GM21526 (cell line): ENCODE measurements at regions not wholly inside any gene's neighbourhood (a gene's known extent, or its start where the extent isn't known, plus 50 kb on each side); places are given as distances from the start of the nearest gene placed in this dataset.
"Not testable (repeated sequence)": the region's sequence is repeated elsewhere in the genome, so short reads cannot be mapped to it uniquely, and the experiment has no call there.

Experiments used
- ATAC-seq: cut with Tn5 transposase; IDR thresholded peaks from one replicate; pipeline ENCODE4 v1.9.1; 2021; ENCODE audit warnings: moderate library complexity; ENCODE audit not compliant: unreplicated experiment, low FRiP score

GRCh38 chr9:30913331-30913730 is 1471.1 kb upstream of the ACO1 start:
- ATAC-seq, result no peak

GRCh38 chr9:30915451-30915850 is 1469.0 kb upstream of the ACO1 start:
- no peak for ATAC-seq

DNA sequence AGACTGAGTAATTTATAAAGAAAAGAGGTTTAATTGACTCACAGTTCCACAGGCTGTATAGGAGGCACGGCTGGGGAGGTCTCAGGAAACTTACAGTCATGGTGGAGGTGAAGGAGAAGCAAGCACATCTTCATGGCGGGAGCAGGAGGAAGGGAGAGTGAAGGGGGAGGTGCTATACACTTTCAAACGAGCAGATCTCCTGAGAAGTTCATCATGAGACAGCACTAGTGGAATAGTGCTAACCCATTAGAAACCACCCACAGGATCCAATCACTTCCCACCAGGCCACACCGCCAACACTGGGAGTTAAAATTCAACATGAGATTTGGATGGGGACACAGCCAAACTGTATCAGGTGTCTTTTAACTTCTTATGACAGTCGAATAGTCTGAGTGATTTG is 1459.3 kb upstream of the ACO1 start:
- ATAC-seq, result no peak

- ATAC-seq, result no peak
These were observed 1458.8 kb upstream of the ACO1 start for GRCh38 chr9:30925635-30926034.

DNA sequence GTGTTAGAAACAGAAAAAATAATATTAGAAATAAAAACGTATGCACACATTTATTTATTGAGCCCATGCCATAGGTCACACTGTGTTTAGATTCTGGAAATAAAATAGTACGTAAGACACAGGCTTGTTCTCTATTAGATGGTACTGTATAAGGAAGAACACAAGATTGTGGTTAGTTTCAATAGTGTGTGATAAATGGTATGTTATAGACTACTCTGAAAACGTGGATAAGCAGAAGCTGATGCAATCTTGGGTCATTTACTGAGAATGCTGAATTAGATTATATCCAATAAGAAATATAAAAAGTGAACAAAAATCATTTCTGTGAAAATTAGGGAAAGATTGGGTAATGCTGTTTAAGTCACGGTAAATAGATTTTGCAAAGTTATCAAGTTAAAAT is 1456.4 kb upstream of the ACO1 start:
- no peak for ATAC-seq

DNA sequence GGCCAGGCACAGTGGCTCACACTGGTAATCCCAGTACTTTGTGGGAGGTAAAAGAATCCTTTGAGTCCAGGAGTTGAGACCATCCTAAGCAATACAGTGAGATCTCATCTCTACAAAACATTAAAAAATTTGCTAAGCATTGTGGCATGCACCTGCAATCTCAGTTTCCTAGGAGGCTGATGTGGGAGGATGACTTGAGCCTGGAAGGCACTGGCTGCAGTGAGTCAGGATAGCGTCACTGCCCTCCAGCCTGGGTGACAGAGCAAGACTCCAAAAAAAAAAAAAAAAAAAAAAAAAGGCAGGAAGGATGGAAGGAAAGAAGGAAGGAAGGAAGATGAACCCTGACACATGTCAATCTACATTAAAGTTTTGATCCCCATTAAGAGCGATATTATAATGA is 1452.2 kb upstream of the ACO1 start:
- no peak for ATAC-seq

DNA sequence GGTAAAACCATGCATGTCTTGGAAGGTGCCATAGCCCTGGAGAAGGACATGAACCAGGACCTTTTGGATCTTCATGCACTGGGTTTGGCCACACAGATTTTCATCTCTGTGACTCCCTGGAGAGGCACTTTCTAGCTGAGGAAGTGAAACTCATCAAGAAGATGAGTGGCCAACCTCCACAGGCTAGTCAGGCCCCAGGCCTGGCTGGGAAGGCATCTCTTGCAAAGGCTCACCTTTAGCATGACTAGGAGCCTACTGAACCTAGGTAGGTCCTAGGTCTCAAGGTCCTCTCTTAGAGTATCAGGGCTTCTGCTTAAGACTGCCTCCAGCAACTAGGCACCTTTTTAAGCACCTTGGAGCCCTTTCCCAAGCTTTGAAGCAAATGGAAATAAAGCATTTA is 1448.7 kb upstream of the ACO1 start:
- no peak for ATAC-seq

DNA sequence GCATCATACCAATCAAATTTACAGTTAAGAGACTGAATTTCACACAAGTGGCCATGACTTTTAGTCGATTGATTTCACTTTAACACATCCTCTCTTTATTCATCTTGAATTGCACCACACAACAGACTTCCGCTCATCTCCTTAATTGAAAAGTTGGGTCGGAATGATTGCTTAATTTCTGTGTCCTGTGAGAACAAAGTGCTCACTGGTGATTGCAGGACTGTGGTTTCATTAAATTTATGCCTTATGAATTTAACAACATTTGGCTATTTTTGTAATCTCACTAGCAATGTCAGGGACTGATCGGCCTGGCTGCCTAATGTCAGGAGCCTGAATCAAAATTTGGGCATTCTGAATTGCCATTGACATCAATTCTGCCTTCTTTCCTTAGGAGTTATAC is 1447.3 kb upstream of the ACO1 start:
- no peak for ATAC-seq

DNA sequence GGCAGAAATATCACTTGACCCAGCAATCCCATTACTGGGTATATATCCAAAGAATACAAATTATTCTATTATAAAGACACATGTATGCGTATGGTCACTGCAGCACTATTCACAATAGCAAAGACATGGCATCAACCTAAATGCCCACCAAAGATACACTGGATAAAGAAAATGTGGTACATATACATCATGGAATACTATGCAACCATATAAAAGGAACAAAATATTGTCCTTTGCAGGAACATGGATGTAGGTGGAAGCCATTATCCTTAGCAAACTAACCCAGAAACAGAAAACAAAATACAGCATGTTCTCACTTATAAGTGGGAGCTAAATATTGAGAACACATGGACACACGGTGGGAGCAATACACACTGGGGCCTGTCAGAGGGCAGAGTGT is 1441.6 kb upstream of the ACO1 start:
- ATAC-seq, result not testable (repeated sequence)

- ATAC-seq, result no peak
These were observed 1440.8 kb upstream of the ACO1 start for GRCh38 chr9:30943446-30944224.

- ATAC-seq, result no peak
These were observed 1440.2 kb upstream of the ACO1 start for GRCh38 chr9:30944225-30944569.

- no peak for ATAC-seq
These were observed 1439.6 kb upstream of the ACO1 start for GRCh38 chr9:30944741-30945280.

GRCh38 chr9:30964332-30964731 is 1420.1 kb upstream of the ACO1 start:
- ATAC-seq, result no peak

GRCh38 chr9:30967476-30967875 is 1417.0 kb upstream of the ACO1 start:
- no peak for ATAC-seq

DNA sequence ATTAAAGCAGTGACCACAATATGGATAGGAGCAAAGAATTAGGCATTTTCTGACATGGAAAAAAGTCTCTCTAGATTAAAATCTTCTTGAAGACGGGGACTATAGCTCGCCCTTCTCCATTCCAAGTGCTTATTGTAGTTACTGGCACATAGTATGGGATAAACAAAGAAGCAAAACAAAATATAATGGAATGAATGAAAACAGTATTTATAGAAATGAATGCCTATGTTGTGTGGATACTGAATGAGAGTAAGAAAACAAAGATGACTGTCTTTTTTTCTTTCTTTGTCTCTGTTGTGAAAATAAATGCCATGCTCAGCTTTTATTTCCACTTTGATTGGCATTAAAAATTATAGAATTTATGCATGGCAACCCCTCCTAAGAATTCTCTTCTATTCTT is 1414.3 kb upstream of the ACO1 start:
- ATAC-seq, result no peak

GRCh38 chr9:30970812-30971211 is 1413.6 kb upstream of the ACO1 start:
- no peak for ATAC-seq

GRCh38 chr9:30972654-30973053 is 1411.8 kb upstream of the ACO1 start:
- ATAC-seq, result no peak

- no peak for ATAC-seq
These were observed 1406.5 kb upstream of the ACO1 start for GRCh38 chr9:30977965-30978364.

DNA sequence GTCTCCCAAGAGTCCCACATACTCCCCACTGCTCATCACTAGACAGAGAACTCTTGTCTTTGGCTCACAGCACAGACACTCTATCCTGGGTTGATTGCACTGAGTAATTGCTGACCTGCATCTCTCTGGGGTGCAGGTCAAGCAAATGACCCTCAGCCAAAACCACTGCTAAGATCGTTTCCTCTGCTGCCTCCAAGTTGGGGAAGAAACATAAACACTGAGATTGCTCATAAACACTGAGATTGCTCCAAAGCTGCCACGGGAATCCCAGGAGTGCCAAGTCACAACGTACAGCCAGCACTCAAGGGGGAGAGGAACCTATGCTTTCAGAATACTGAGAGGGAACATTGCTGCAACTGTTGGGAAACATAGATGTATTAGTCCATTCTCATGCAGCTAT is 1402.1 kb upstream of the ACO1 start:
- no peak for ATAC-seq

DNA sequence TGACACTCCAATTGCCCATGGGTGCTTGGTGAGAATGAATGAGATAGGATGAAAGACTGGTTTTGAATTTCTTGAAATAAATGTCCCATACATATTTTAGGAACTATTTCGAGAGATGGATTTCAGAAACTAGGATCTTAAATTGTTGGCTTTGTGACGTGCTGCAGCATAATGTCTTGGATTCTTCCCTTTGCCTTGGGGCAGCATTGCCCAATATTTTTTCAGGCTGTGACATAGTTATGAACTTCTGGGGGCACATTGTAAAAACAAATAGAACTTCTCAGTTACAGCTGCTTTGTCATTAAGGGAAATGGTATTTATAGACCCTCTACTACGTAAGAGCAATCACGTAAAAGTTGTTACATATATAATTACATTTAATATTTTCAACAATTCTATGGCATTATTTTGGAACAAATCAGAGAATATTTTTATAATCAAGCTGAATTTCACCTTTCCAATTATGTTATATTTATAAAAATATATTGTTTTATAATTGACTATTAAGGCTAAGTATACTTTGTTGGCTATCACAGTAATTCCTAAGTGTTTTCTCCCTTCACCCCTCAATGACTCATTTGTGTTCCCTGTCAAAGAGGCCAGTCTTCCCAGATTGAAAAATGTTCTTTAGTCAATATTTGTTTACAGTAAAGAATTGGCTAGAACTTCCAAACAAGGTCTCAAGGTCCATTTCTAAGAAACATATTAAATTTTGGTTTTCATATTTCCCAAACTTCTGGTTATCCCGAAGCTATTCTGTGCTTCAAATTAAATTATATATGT is 1388.3 kb upstream of the ACO1 start:
- no peak for ATAC-seq

DNA sequence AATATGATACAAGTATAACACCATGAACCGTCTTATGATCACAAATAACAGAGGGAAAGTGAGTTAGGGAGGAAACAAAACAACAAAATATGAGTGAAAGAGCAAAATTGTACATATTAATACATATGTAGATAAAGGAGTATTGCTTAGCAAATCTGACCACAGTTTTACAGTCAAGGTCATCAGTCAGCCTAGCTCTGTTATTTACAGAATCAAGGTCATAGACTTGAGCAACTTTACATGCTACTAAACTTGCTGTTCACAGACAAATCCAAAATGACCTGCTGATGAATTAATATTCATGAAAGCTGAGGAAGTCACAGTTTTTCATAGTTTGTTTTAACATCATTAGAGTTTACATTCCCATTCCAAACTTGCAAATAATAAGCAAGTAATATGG is 1387.7 kb upstream of the ACO1 start:
- no peak for ATAC-seq

- ATAC-seq, result no peak
These were observed 1387.2 kb upstream of the ACO1 start for GRCh38 chr9:30997291-30997690.
